ENCODE measurements at regions not wholly inside any gene's neighbourhood (a gene's known extent, or its start where the extent isn't known, plus 50 kb on each side); places are given as distances from the start of the nearest gene placed in this dataset.
A peak's percentile ranks its signal among the peaks of the same experiment; 100 is the strongest.

DNA sequence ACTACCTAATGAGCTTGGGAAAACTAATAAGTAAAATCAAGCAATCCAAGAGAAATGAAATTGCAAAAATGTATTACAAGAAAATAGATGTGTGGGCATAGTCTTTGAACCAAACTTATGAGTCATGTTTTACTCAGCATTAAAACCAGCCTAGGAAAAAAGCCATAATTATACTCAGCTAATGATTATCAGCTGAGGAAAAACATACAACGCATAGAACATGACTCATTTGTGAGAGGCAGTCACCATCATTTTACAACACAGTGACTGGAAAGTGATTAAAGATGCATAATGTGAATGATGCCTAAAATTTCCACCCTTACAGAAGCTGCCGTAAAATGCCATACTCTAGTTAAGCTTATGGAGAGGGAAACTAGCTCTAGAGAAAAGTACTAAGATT is 238.0 kb upstream of the EOMES start:
- TF ChIP-seq, protein P1, sequence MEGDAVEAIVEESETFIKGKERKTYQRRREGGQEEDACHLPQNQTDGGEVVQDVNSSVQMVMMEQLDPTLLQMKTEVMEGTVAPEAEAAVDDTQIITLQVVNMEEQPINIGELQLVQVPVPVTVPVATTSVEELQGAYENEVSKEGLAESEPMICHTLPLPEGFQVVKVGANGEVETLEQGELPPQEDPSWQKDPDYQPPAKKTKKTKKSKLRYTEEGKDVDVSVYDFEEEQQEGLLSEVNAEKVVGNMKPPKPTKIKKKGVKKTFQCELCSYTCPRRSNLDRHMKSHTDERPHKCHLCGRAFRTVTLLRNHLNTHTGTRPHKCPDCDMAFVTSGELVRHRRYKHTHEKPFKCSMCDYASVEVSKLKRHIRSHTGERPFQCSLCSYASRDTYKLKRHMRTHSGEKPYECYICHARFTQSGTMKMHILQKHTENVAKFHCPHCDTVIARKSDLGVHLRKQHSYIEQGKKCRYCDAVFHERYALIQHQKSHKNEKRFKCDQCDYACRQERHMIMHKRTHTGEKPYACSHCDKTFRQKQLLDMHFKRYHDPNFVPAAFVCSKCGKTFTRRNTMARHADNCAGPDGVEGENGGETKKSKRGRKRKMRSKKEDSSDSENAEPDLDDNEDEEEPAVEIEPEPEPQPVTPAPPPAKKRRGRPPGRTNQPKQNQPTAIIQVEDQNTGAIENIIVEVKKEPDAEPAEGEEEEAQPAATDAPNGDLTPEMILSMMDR (IDR thresholded peaks at IDR 0.05): no peak
- Histone ChIP-seq H3K4me1 (no peaks in the 10 kb centered on the region), H3K27ac (no peak overlapping the region), H3K27me3 (no peaks in the 10 kb centered on the region), H3K4me3 (no peak overlapping the region), H3K9me3 (no peaks in the 10 kb centered on the region), H3K36me3 (no peaks in the 10 kb centered on the region)
- intact Hi-C loops (cut with DNase I): no loop called here
- DNase-seq (no peak), ATAC-seq (no peak)

DNA sequence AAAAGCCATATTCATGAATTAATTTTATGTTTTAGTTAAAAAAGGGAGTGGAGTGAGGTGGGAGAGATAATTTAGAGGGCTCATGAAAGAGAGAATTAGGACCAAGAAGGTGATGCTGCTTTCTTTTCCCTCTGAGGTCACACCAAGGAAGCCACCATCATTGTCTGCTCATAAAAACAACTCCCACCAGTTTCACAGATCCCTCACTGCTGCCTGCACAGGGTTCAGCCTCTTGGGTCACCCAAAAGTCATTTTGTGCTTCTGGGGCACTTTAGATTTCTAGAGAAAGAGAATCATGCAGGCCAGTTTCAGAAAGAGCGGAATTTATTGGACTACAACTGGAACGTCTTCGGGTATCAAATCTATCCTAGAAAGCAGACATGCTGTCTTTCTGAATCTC is 241.4 kb upstream of the EOMES start:
- H3K9me3 ChIP-seq: no peaks in the 10 kb centered on the region
- no peaks in the 10 kb centered on the region for H3K27me3 ChIP-seq
- no peak for ATAC-seq
- intact Hi-C loops (cut with DNase I): no loop called here
- H3K27ac ChIP-seq: no peak overlapping the region
- H3K36me3 ChIP-seq: no peaks in the 10 kb centered on the region
- no peaks in the 10 kb centered on the region for H3K4me1 ChIP-seq
- H3K4me3 ChIP-seq: no peak overlapping the region
- DNase-seq: no peak
- TF ChIP-seq, protein P1 (IDR thresholded peaks at IDR 0.05): no peak

DNA sequence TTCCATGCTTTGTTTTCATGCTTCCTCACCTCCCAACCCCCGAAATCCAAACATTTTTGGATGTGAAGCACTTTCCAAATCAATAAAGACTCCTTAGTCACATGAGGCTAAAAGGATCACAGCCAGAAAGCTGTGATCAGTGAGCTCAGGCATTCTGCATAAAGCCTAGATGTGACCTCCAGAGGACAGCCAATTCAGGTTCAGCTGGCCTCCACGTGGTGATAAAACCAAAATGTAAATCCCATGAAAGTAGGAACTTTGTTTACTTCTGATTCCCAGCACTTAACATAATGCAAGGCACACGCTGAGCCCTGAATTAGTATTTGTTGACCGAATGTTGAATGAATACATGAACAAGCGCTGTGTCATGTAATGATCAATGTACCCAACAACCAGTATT is 249.5 kb upstream of the EOMES start:
- no peak overlapping the region for H3K4me3 ChIP-seq
- no peaks in the 10 kb centered on the region for H3K27me3 ChIP-seq
- DNase-seq: no peak
- H3K36me3 ChIP-seq: no peaks in the 10 kb centered on the region
- H3K9me3 ChIP-seq: no peaks in the 10 kb centered on the region
- no peak for ATAC-seq
- intact Hi-C loops (cut with DNase I): no loop called here
- H3K4me1 ChIP-seq: no peaks in the 10 kb centered on the region
- H3K27ac ChIP-seq: no peak overlapping the region
- TF ChIP-seq, protein P1 (IDR thresholded peaks at IDR 0.05): no peak

DNA sequence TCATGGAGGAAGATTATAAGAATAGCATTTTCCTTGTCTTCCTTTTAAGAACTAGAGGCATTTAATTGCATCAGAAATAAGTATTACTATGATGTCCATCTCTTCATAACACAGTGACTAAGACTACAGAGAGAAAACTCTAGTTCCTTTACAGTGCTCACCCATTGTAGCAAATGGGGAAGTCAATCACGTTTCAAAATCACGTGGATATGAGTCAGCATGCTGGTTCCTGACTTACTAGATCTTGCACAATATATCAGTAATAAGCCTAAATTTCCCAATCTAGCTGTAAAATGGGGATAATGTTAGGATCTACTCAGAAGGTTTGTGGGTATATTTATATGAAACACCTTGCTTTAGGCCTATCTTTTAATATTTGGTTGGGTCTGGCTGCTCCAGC is 254.8 kb upstream of the EOMES start:
- Histone ChIP-seq H3K36me3 (no peaks in the 10 kb centered on the region), H3K9me3 (no peaks in the 10 kb centered on the region), H3K4me1 (no peaks in the 10 kb centered on the region), H3K27ac (no peak overlapping the region), H3K27me3 (no peaks in the 10 kb centered on the region), H3K4me3 (no peak overlapping the region)
- ATAC-seq (peak; percentile 67), DNase-seq (no peak)
- intact Hi-C loops (cut with DNase I): no loop called here
- TF ChIP-seq, protein P1 (IDR thresholded peaks at IDR 0.05): no peak

DNA sequence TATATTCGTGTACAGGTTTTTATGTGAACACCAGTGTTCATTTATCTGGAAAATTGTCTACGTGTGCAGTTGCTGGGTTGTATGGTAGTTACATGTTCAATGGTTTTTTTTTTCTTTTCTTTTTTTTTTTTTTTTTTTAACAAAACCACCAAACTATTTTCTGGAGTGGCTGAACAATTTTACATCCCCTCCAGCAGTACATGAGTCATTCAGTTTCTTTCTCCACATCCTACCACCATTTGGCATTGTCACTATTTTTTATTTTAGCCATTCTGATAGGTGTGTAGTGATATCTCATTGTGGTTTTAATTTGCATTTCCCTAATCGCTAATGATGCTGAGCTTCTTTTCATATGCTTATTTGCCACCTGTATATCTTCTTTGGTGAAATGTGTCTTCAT is 256.3 kb upstream of the EOMES start:
- Histone ChIP-seq H3K27ac (no peak overlapping the region), H3K36me3 (no peaks in the 10 kb centered on the region), H3K9me3 (no peaks in the 10 kb centered on the region), H3K4me1 (no peaks in the 10 kb centered on the region), H3K4me3 (no peak overlapping the region), H3K27me3 (no peaks in the 10 kb centered on the region)
- TF ChIP-seq, protein P1 (IDR thresholded peaks at IDR 0.05): no peak
- DNase-seq (no peak), ATAC-seq (no peak)
- intact Hi-C loops (cut with DNase I): no loop called here

DNA sequence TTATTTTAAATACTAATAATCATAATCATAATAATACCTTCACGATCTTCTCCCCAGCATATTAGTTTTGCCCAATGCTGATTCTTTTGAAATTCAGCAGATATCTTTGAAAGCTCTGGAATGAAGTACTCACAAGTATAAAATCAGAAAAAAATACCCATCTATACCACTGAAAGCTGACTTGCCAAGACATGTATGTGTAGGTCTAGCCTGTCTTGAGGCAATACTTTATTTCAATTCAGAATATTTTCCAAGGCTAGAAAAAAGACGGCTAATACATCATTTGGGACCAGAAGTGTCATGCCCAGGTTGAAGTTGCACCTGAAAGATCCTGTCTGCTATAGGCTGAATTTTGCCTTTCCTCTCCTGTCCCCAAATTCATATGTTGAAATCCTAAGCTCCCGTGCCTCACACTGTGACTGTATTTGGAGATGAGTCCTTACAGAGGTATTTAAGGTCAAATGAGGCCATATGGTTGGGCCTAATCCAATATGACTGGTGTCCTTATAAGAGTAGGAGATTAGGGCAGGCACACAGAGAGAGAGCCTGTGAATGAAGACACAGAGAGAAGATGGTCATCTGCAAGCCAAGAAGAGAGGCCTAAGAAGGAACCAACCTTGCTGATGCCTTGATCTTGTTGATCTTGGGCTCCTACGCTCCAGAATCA is 255.9 kb upstream of the CMC1 start:
- no peak for ATAC-seq
- Histone ChIP-seq H3K4me3 (no peak overlapping the region), H3K4me1 (no peaks in the 10 kb centered on the region), H3K36me3 (no peaks in the 10 kb centered on the region), H3K27ac (no peak overlapping the region), H3K9me3 (no peaks in the 10 kb centered on the region), H3K27me3 (no peaks in the 10 kb centered on the region)
- TF ChIP-seq, protein P1 (IDR thresholded peaks at IDR 0.05): no peak
- intact Hi-C loops (cut with DNase I): no loop called here
- no peak for DNase-seq
